OCI-LY3 (cell line): ENCODE measurements at regions not wholly inside any gene's neighbourhood (a gene's known extent, or its start where the extent isn't known, plus 50 kb on each side); places are given as distances from the start of the nearest gene placed in this dataset.

Experiments
- EZH2phosphoT487 ChIP-seq: fragments of 200-600 bp; shearing (Covaris generic); IDR thresholded peaks from 2 replicates; pipeline ENCODE4 v1.6.1; 2018; ENCODE audit warnings: antibody characterized with exemption, mixed run types, low read depth
- TF ChIP-seq, protein P1 (sequence below): fragments of 200-600, 300-600 bp; sonication (generic); IDR thresholded peaks from 2 replicates; pipeline ENCODE4 v1.5.1; 2014; ENCODE audit warnings: antibody characterized with exemption, low read length, low read depth

DNA sequence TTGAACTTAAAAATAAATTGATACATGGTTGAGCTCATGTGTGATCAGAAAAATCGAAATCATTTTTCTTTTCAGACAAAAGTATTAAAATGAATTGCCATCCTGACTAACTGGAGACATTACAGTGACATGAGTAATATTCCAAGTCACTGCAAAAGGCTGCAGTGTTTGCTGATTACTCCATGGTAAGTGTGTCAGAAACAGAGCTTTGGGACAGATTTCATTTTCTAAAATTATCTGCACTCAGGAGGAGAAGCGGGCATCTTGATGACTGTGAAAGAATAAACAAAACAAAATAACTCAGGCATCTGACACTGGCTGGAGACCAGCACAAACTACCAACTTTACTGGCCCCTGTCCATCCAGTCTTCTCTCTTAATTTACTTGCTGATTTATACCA is 312.3 kb upstream of the PIK3C3 start:
- TF ChIP-seq, protein P1, sequence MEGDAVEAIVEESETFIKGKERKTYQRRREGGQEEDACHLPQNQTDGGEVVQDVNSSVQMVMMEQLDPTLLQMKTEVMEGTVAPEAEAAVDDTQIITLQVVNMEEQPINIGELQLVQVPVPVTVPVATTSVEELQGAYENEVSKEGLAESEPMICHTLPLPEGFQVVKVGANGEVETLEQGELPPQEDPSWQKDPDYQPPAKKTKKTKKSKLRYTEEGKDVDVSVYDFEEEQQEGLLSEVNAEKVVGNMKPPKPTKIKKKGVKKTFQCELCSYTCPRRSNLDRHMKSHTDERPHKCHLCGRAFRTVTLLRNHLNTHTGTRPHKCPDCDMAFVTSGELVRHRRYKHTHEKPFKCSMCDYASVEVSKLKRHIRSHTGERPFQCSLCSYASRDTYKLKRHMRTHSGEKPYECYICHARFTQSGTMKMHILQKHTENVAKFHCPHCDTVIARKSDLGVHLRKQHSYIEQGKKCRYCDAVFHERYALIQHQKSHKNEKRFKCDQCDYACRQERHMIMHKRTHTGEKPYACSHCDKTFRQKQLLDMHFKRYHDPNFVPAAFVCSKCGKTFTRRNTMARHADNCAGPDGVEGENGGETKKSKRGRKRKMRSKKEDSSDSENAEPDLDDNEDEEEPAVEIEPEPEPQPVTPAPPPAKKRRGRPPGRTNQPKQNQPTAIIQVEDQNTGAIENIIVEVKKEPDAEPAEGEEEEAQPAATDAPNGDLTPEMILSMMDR, result no peak
- TF ChIP-seq EZH2phosphoT487, result no peak
